Sigmoid colon (tissue), 6 donors: ENCODE measurements at regions not wholly inside any gene's neighbourhood (a gene's known extent, or its start where the extent isn't known, plus 50 kb on each side); places are given as distances from the start of the nearest gene placed in this dataset.
"Not testable (repeated sequence)": the region's sequence is repeated elsewhere in the genome, so short reads cannot be mapped to it uniquely, and the experiment has no call there.

Source experiments
- DNase-seq: peaks from one replicate; pipeline ENCODE4 v3.0.0-alpha.2; 2019
- H3K27ac ChIP-seq, 4 donors: fragments of 200-600 bp; sonication (generic); one replicate each; pipeline ENCODE4 v1.5.1; 2016 to 2019; ENCODE audit warnings: mild to moderate bottlenecking in 1 of 4
- H3K27me3 ChIP-seq, 3 donors: fragments of 200-600 bp; sonication (generic); one replicate each; pipeline ENCODE4 v1.5.1; 2019; ENCODE audit warnings: mild to moderate bottlenecking in 1 of 3
- H3K36me3 ChIP-seq, 4 donors: fragments of 200-600 bp; sonication (generic); one replicate each; pipeline ENCODE4 v1.5.1; 2016 to 2019
- H3K4me1 ChIP-seq, 4 donors: fragments of 200-600 bp; sonication (generic); one replicate each; pipeline ENCODE4 v1.5.1; 2017 to 2019
- H3K4me3 ChIP-seq, 4 donors: fragments of 200-600 bp; sonication (generic); one replicate each; pipeline ENCODE4 v1.5.1; 2017 to 2019; ENCODE audit warnings: mild to moderate bottlenecking in 2 of 4, moderate library complexity in 1 of 4
- H3K9me3 ChIP-seq, 4 donors: fragments of 200-600 bp in 3 of 4; sonication (generic) in 3 of 4; one replicate each; pipeline versions ENCODE4 v1.5.1 to v1.6.1; 2013 to 2019
- CTCF ChIP-seq, 4 experiments: fragments of 450-650 bp in 3 of 4; fragments of 200-600 bp in 1 of 4; IDR thresholded peaks; one replicate each; pipeline ENCODE4 v1.5.1; 2016 to 2019; ENCODE audit warnings: antibody characterized with exemption in 4 of 4, mild to moderate bottlenecking in 3 of 4, moderate library complexity in 2 of 4
- EP300 ChIP-seq, 4 donors: sonication (generic); formaldehyde crosslinking; IDR thresholded peaks; one replicate each; pipeline ENCODE4 v1.6.1; 2017; ENCODE audit warnings: antibody characterized with exemption in 4 of 4
- POLR2A ChIP-seq, 2 donors: fragments of 450-650 bp; IDR thresholded peaks; one replicate each; pipeline ENCODE4 v1.6.1; 2016; ENCODE audit warnings: antibody characterized with exemption in 2 of 2, mild to moderate bottlenecking in 2 of 2, moderate library complexity in 2 of 2
- POLR2AphosphoS5 ChIP-seq, 4 donors: sonication (generic); formaldehyde crosslinking; IDR thresholded peaks; one replicate each; pipeline ENCODE4 v1.6.1; 2017; ENCODE audit warnings: antibody characterized with exemption in 4 of 4
- WGBS, 2 donors: extraction: QIAGEN DNeasy Blood & Tissue Kit; methylation state at CpG; one replicate each; pipeline ENCODE4 v1.1.7; 2013; 5-methylcytosine and 5-hydroxymethylcytosine counted together
- intact Hi-C: fragments of 100-400 bp; cut with DNase I; formaldehyde crosslinking; loops from one replicate; pipeline ENCODE4 v1.15.1; 2023
- donor health status: healthy with polysubstance abuse.
- donor health status: healthy.

- WGBS, 2 donors: 71 to 76% methylated on average over 5 of the region's 5 CpGs
- intact Hi-C loops: no loop called here
- no peak for DNase-seq
- no peaks in the 10 kb centered on the region for H3K9me3 ChIP-seq
- TF ChIP-seq POLR2A (IDR thresholded peaks at IDR 0.05): no peak
- peaks cover 0 to 15% (median 9%) of the 10 kb centered on the region in 4 donors for H3K4me1 ChIP-seq
- no peaks in the 10 kb centered on the region for H3K36me3 ChIP-seq
- no peak overlapping the region for H3K27ac ChIP-seq
- H3K27me3 ChIP-seq: no peaks in the 10 kb centered on the region
- no peak overlapping the region for H3K4me3 ChIP-seq
Measured at GRCh38 chr5:81829242-81829641, 78.3 kb upstream of the SSBP2 start.

- 87 to 100% methylated on average over 1 of the region's 1 CpG for WGBS, 2 donors
- Histone ChIP-seq H3K27me3 (no peaks in the 10 kb centered on the region), H3K4me3 (no peak overlapping the region), H3K27ac (no peak overlapping the region), H3K4me1 (peaks cover 0 to 15% (median 9%) of the 10 kb centered on the region in 4 donors), H3K36me3 (no peaks in the 10 kb centered on the region), H3K9me3 (no peaks in the 10 kb centered on the region)
- TF ChIP-seq POLR2AphosphoS5 (IDR thresholded peaks at IDR 0.05) (no peak), EP300 (IDR thresholded peaks at IDR 0.05) (no peak), POLR2A (IDR thresholded peaks at IDR 0.05) (no peak), CTCF (IDR thresholded peaks at IDR 0.05) (no peak)
- DNase-seq: no peak
- intact Hi-C loops: no loop called here
Measured at GRCh38 chr5:81827500-81827899, 76.6 kb upstream of the SSBP2 start.

GRCh38 chr5:81826128-81826527, 75.2 kb upstream of the SSBP2 start:
- Histone ChIP-seq H3K9me3 (no peaks in the 10 kb centered on the region), H3K4me1 (peaks cover 0 to 15% (median 9%) of the 10 kb centered on the region in 4 donors), H3K4me3 (no peak overlapping the region), H3K27me3 (no peaks in the 10 kb centered on the region), H3K36me3 (no peaks in the 10 kb centered on the region), H3K27ac (peak overlapping the region in 2 of 4 donors; percentile 45 to 53)
- no peak for TF ChIP-seq POLR2AphosphoS5 (IDR thresholded peaks at IDR 0.05)
- TF ChIP-seq CTCF (IDR thresholded peaks at IDR 0.05): no peak
- TF ChIP-seq EP300 (IDR thresholded peaks at IDR 0.05): no peak
- TF ChIP-seq POLR2A (IDR thresholded peaks at IDR 0.05): no peak
- WGBS, 2 donors: 60 to 67% methylated on average over 2 of the region's 2 CpGs
- DNase-seq: no peak
- intact Hi-C loops: no loop called here

- peak; percentile 78 for DNase-seq
- peak overlapping the region in 3 of 4 donors; percentile 45 to 53 (median 53) for H3K27ac ChIP-seq
- 48 to 66% methylated on average over 3 of the region's 3 CpGs for WGBS, 2 donors
Measured at GRCh38 chr5:81825237-81825636, 74.3 kb upstream of the SSBP2 start.

GRCh38 chr5:81823736-81824135, 72.8 kb upstream of the SSBP2 start:
- H3K27ac ChIP-seq, intact Hi-C loops, DNase-seq, H3K4me3 ChIP-seq, H3K36me3 ChIP-seq, H3K9me3 ChIP-seq, H3K27me3 ChIP-seq: not testable (repeated sequence)
- WGBS, 2 donors: 96 to 98% methylated on average over 24 of the region's 24 CpGs
- H3K4me1 ChIP-seq: peaks cover 0 to 15% (median 9%) of the 10 kb centered on the region in 4 donors

More at GRCh38 chr5:81825237-81825636, 74.3 kb upstream of the SSBP2 start:
- TF ChIP-seq EP300 (IDR thresholded peaks at IDR 0.05): no peak
- no peak for TF ChIP-seq POLR2AphosphoS5 (IDR thresholded peaks at IDR 0.05)
- TF ChIP-seq POLR2A (IDR thresholded peaks at IDR 0.05): no peak
- no peak for TF ChIP-seq CTCF (IDR thresholded peaks at IDR 0.05)
- Histone ChIP-seq H3K4me3 (no peak overlapping the region), H3K36me3 (no peaks in the 10 kb centered on the region), H3K27me3 (no peaks in the 10 kb centered on the region), H3K9me3 (no peaks in the 10 kb centered on the region), H3K4me1 (peaks cover 0 to 15% (median 9%) of the 10 kb centered on the region in 4 donors)
- intact Hi-C loops: no loop called here

- no peak for TF ChIP-seq EP300 (IDR thresholded peaks at IDR 0.05)
- no peak for TF ChIP-seq POLR2AphosphoS5 (IDR thresholded peaks at IDR 0.05)
- intact Hi-C loops: no loop called here
- H3K4me1 ChIP-seq: peaks cover 0 to 15% (median 9%) of the 10 kb centered on the region in 4 donors
- H3K4me3 ChIP-seq: no peak overlapping the region
- DNase-seq: no peak
- 83 to 94% methylated on average over 2 of the region's 2 CpGs for WGBS, 2 donors
- no peak overlapping the region for H3K27ac ChIP-seq
- no peaks in the 10 kb centered on the region for H3K36me3 ChIP-seq
- H3K9me3 ChIP-seq: no peaks in the 10 kb centered on the region
- no peaks in the 10 kb centered on the region for H3K27me3 ChIP-seq
Measured at GRCh38 chr5:81820863-81821262, 70.0 kb upstream of the SSBP2 start.
